H9 (cell line): ENCODE measurements at regions not wholly inside any gene's neighbourhood (a gene's known extent, or its start where the extent isn't known, plus 50 kb on each side); places are given as distances from the start of the nearest gene placed in this dataset.
A peak's percentile ranks its signal among the peaks of the same experiment; 100 is the strongest.

Source experiments
- DNase-seq: peaks from one replicate; pipeline ENCODE4 v3.0.0-alpha.2; 2017
- H2AFZ ChIP-seq: one replicate; pipeline ENCODE4 v1.6.1; 2013; ENCODE audit warnings: mild to moderate bottlenecking, low read length, control low read depth, moderate library complexity
- H2AK5ac ChIP-seq: 2 replicates; pipeline ENCODE4 v1.6.1; 2013; ENCODE audit warnings: low read length, control low read depth, mixed read lengths; ENCODE audit not compliant: insufficient read length
- H2BK120ac ChIP-seq: one replicate; pipeline ENCODE4 v1.6.1; 2013; ENCODE audit warnings: low read depth, mild to moderate bottlenecking, low read length, control low read depth, inconsistent platforms; ENCODE audit not compliant: poor library complexity, severe bottlenecking
- H2BK12ac ChIP-seq: 2 replicates; pipeline ENCODE4 v1.6.1; 2013; ENCODE audit warnings: low read length, control low read depth, mixed read lengths, low read depth; ENCODE audit not compliant: insufficient read length
- H2BK15ac ChIP-seq: 2 replicates; pipeline ENCODE4 v1.6.1; 2013; ENCODE audit warnings: low read depth, low read length, control low read depth
- H2BK20ac ChIP-seq: one replicate; pipeline ENCODE4 v1.6.1; 2013; ENCODE audit warnings: low read depth, mild to moderate bottlenecking, low read length, control low read depth, inconsistent platforms; ENCODE audit not compliant: poor library complexity, severe bottlenecking
- H2BK5ac ChIP-seq: 2 replicates; pipeline ENCODE4 v1.6.1; 2013; ENCODE audit warnings: low read length, control low read depth, mixed read lengths; ENCODE audit not compliant: insufficient read length
- H3K14ac ChIP-seq: 2 replicates; pipeline ENCODE4 v1.6.1; 2013; ENCODE audit warnings: low read length, control low read depth; ENCODE audit not compliant: insufficient read depth
- H3K18ac ChIP-seq: 2 replicates; pipeline ENCODE4 v1.6.1; 2013; ENCODE audit warnings: low read depth, mild to moderate bottlenecking, mixed read lengths, low read length, control low read depth; ENCODE audit not compliant: insufficient read length
- H3K23ac ChIP-seq: 2 replicates; pipeline ENCODE4 v1.6.1; 2013; ENCODE audit warnings: low read length, control low read depth, mixed read lengths, low read depth; ENCODE audit not compliant: insufficient read length
- H3K23me2 ChIP-seq: 2 replicates; pipeline ENCODE4 v1.6.1; 2013; ENCODE audit warnings: low read depth, mild to moderate bottlenecking, mixed read lengths, low read length, control low read depth; ENCODE audit not compliant: insufficient read length, poor library complexity, severe bottlenecking
- H3K27ac ChIP-seq: 2 replicates; pipeline ENCODE4 v1.5.1; 2013; ENCODE audit warnings: low read length, control low read depth, mixed read lengths, low read depth; ENCODE audit not compliant: insufficient read length
- H3K27me3 ChIP-seq: 2 replicates; pipeline ENCODE4 v1.6.1; 2013; ENCODE audit warnings: low read length, control low read depth, inconsistent platforms; ENCODE audit not compliant: insufficient read depth
- H3K4ac ChIP-seq: 2 replicates; pipeline ENCODE4 v1.6.1; 2013; ENCODE audit warnings: low read depth, mild to moderate bottlenecking, control low read depth, inconsistent platforms, low read length, moderate library complexity
- H3K4me1 ChIP-seq: 2 replicates; pipeline ENCODE4 v1.6.1; 2013; ENCODE audit warnings: low read length, control low read depth, inconsistent platforms; ENCODE audit not compliant: insufficient read depth
- H3K4me2 ChIP-seq: 2 replicates; pipeline ENCODE4 v1.6.1; 2013; ENCODE audit warnings: low read length, control low read depth, mixed read lengths; ENCODE audit not compliant: insufficient read length, insufficient read depth
- H3K56ac ChIP-seq: 2 replicates; pipeline ENCODE4 v1.6.1; 2013; ENCODE audit warnings: low read depth, mild to moderate bottlenecking, mixed read lengths, low read length, control low read depth; ENCODE audit not compliant: insufficient read length
- H3K79me1 ChIP-seq: 2 replicates; pipeline ENCODE4 v1.6.1; 2013; ENCODE audit warnings: low read depth, mild to moderate bottlenecking, moderate library complexity, low read length, control low read depth, inconsistent platforms; ENCODE audit not compliant: insufficient read depth, poor library complexity, severe bottlenecking
- H3K79me2 ChIP-seq: 2 replicates; pipeline ENCODE4 v1.6.1; 2013; ENCODE audit warnings: low read length, control low read depth, inconsistent platforms; ENCODE audit not compliant: insufficient read depth
- H3K9ac ChIP-seq: 2 replicates; pipeline ENCODE4 v1.6.1; 2013; ENCODE audit warnings: low read length, control low read depth, mixed read lengths; ENCODE audit not compliant: insufficient read length; ENCODE audit errors: extremely low read depth
- H3K9me3 ChIP-seq: one replicate; pipeline ENCODE4 v1.6.1; 2013; ENCODE audit warnings: low read depth, low read length, inconsistent platforms; ENCODE audit not compliant: control insufficient read depth
- H3T11ph ChIP-seq: one replicate; pipeline ENCODE4 v1.6.1; 2013; ENCODE audit warnings: mild to moderate bottlenecking, low read length, control low read depth, inconsistent platforms
- H4K20me1 ChIP-seq: one replicate; pipeline ENCODE4 v1.6.1; 2013; ENCODE audit not compliant: control insufficient read depth, insufficient read length, insufficient read depth
- H4K5ac ChIP-seq: 2 replicates; pipeline ENCODE4 v1.6.1; 2013; ENCODE audit warnings: low read depth, mild to moderate bottlenecking, mixed read lengths, low read length, control low read depth; ENCODE audit not compliant: insufficient read length
- H4K8ac ChIP-seq: replicated peaks from 2 replicates; pipeline ENCODE4 v1.6.1; 2013; ENCODE audit warnings: low read length, control low read depth, mixed read lengths, low read depth; ENCODE audit not compliant: insufficient read length
- H4K91ac ChIP-seq: 2 replicates; pipeline ENCODE4 v1.6.1; 2013; ENCODE audit warnings: low read depth, mild to moderate bottlenecking, moderate library complexity, mixed read lengths, low read length, control low read depth; ENCODE audit not compliant: insufficient read length
- H3K27ac Mint-ChIP-seq, 3 experiments: 2 replicates in 2 of 3; 3 replicates in 1 of 3; pipeline ENCODE4 v1.8.0; 2020 to 2021; ENCODE audit warnings: mixed read lengths in 3 of 3, mild to moderate bottlenecking in 1 of 3, moderate library complexity in 1 of 3
- H3K27me3 Mint-ChIP-seq: 2 replicates; pipeline ENCODE4 v1.8.0; 2021; ENCODE audit warnings: low read depth, mild to moderate bottlenecking, moderate library complexity, mixed read lengths
- H3K36me3 Mint-ChIP-seq, 3 experiments: 2 replicates in 2 of 3; 3 replicates in 1 of 3; pipeline ENCODE4 v1.8.0; 2020 to 2021; ENCODE audit warnings: low read depth in 3 of 3, mixed read lengths in 3 of 3; ENCODE audit not compliant: insufficient read depth in 1 of 3
- H3K4me1 Mint-ChIP-seq, 2 experiments: 2 replicates each; pipeline ENCODE4 v1.8.0; 2020; ENCODE audit warnings: mixed read lengths in 2 of 2
- H3K4me3 Mint-ChIP-seq, 2 experiments: 2 replicates in 1 of 2; 3 replicates in 1 of 2; pipeline ENCODE4 v1.8.0; 2020 to 2021; ENCODE audit warnings: mild to moderate bottlenecking in 2 of 2, mixed read lengths in 2 of 2, moderate library complexity in 1 of 2
- H3K9me3 Mint-ChIP-seq, 2 experiments: 2 replicates in 1 of 2; 3 replicates in 1 of 2; pipeline ENCODE4 v1.8.0; 2020; ENCODE audit warnings: mild to moderate bottlenecking in 2 of 2, mixed read lengths in 2 of 2, moderate library complexity in 1 of 2
- WGBS: extraction: QIAGEN DNeasy Blood & Tissue Kit; methylation state at CpG from one replicate; pipeline ENCODE4 v1.1.7; 2013; ENCODE audit warnings: missing lambda C conversion rate, low lambda C conversion rate, mixed read lengths; ENCODE audit not compliant: insufficient read length; ENCODE audit errors: extremely low coverage; 5-methylcytosine and 5-hydroxymethylcytosine counted together
- TF ChIP-seq, protein P1 (sequence below): fragments of 200-600 bp; sonication (generic); conservative IDR thresholded peaks from 3 replicates; pipeline ENCODE4 v1.8.0; 2021; ENCODE audit warnings: antibody characterized with exemption, mild to moderate bottlenecking

DNA sequence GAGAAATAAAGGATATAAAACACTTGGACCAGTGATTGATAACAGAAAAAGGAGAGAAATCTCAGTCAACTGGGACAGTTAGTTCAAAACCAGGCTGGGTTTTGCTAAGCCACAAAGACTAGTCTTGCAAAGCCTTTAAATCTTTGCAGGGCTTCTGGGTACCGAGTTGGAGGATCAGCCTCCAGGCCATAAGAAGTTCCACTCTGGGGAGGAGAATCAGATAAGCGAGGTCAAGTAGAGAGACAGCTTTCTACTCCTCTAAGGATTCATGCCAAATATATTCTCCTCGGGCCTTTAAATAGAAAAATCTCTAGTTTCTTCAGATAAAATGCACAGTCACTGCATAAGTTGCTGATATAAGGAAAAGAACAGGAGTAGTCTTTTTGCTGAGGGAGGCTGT is 92.7 kb downstream of the MFAP3L start:
- no peak overlapping the region for H2BK5ac ChIP-seq
- no peak overlapping the region for H3K4me2 ChIP-seq
- peaks cover 3% of the 10 kb centered on the region; the same call in 1 of the 2 replicates for H3K4me1 ChIP-seq
- H3K27ac Mint-ChIP-seq: peak overlapping the region in 1 of 3 experiments; percentile 37; a peak in 1 of 7 replicates
- peaks cover 19 to 22% of the 10 kb centered on the region in 2 experiments for H3K4me1 Mint-ChIP-seq
- H3K4me3 Mint-ChIP-seq: no peak overlapping the region
- H3K79me2 ChIP-seq: no peaks in the 10 kb centered on the region
- no peak overlapping the region for H3K4ac ChIP-seq
- no peaks in the 10 kb centered on the region for H4K20me1 ChIP-seq
- H3K14ac ChIP-seq: no peak overlapping the region
- no peaks in the 10 kb centered on the region for H3K9me3 ChIP-seq
- H4K8ac ChIP-seq: no peak overlapping the region
- H3K9ac ChIP-seq: no peak overlapping the region
- no peak overlapping the region for H3K27ac ChIP-seq
- H3K23ac ChIP-seq: no peak overlapping the region
- TF ChIP-seq, protein P1, sequence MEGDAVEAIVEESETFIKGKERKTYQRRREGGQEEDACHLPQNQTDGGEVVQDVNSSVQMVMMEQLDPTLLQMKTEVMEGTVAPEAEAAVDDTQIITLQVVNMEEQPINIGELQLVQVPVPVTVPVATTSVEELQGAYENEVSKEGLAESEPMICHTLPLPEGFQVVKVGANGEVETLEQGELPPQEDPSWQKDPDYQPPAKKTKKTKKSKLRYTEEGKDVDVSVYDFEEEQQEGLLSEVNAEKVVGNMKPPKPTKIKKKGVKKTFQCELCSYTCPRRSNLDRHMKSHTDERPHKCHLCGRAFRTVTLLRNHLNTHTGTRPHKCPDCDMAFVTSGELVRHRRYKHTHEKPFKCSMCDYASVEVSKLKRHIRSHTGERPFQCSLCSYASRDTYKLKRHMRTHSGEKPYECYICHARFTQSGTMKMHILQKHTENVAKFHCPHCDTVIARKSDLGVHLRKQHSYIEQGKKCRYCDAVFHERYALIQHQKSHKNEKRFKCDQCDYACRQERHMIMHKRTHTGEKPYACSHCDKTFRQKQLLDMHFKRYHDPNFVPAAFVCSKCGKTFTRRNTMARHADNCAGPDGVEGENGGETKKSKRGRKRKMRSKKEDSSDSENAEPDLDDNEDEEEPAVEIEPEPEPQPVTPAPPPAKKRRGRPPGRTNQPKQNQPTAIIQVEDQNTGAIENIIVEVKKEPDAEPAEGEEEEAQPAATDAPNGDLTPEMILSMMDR: no peak
- no peak overlapping the region for H2BK15ac ChIP-seq
- no peak overlapping the region for H4K5ac ChIP-seq
- H2BK20ac ChIP-seq: no peak overlapping the region
- H3K36me3 Mint-ChIP-seq: peaks cover 0 to 4% (median 0%) of the 10 kb centered on the region in 3 experiments; a peak in 2 of 7 replicates
- no peaks in the 10 kb centered on the region for H3K23me2 ChIP-seq
- H3K56ac ChIP-seq: no peak overlapping the region
- H2BK120ac ChIP-seq: no peak overlapping the region
- H2AFZ ChIP-seq: no peak overlapping the region
- no peak overlapping the region for H3T11ph ChIP-seq
- no peaks in the 10 kb centered on the region; the same call in 1 of the 2 replicates for H3K27me3 Mint-ChIP-seq
- H3K79me1 ChIP-seq: no peaks in the 10 kb centered on the region
- H3K18ac ChIP-seq: no peak overlapping the region
- no peaks in the 10 kb centered on the region for H3K27me3 ChIP-seq
- peaks cover 3 to 6% of the 10 kb centered on the region in 2 experiments; a peak in 4 of 5 replicates for H3K9me3 Mint-ChIP-seq
- no peak for DNase-seq
- H4K91ac ChIP-seq: no peak overlapping the region
- no peak overlapping the region for H2BK12ac ChIP-seq
- WGBS: no CpG with 5 or more reads among the region's 3 CpGs
- H2AK5ac ChIP-seq: no peak overlapping the region
